H1 (cell line): ENCODE measurements at regions not wholly inside any gene's neighbourhood (a gene's known extent, or its start where the extent isn't known, plus 50 kb on each side); places are given as distances from the start of the nearest gene placed in this dataset.

Experiments
- BRCA1 ChIP-seq: IDR thresholded peaks from 2 replicates; pipeline ENCODE4 v1.6.1; 2012; ENCODE audit warnings: low read depth, low read length, improper control_type of control experiment
- CHD1 ChIP-seq: IDR thresholded peaks from 2 replicates; pipeline ENCODE4 v1.6.1; 2012; ENCODE audit warnings: low read depth, low read length, improper control_type of control experiment
- EP300 ChIP-seq, 2 experiments: IDR thresholded peaks; 1 replicate in 1 of 2; 2 replicates in 1 of 2; pipeline ENCODE4 v1.6.1; 2011 to 2012; ENCODE audit warnings: low read depth in 2 of 2, low read length in 2 of 2, mild to moderate bottlenecking in 2 of 2, borderline replicate concordance in 1 of 2, inconsistent platforms in 1 of 2, moderate library complexity in 1 of 2
- KDM1A ChIP-seq: fragments of 200-600, 300-600 bp; sonication (generic); IDR thresholded peaks from 2 replicates; pipeline ENCODE4 v1.7.1; 2016; ENCODE audit warnings: mild to moderate bottlenecking, low read length, borderline replicate concordance
- MAFK ChIP-seq: IDR thresholded peaks from 2 replicates; pipeline ENCODE4 v1.6.1; 2012; ENCODE audit warnings: low read depth, mild to moderate bottlenecking, improper control_type of control experiment, low read length
- PHF8 ChIP-seq: fragments of 200-600 bp; sonication (generic); conservative IDR thresholded peaks from 2 replicates; pipeline ENCODE4 v1.7.1; 2012; ENCODE audit warnings: low read depth, mild to moderate bottlenecking, inconsistent platforms, low read length, moderate library complexity
- SP2 ChIP-seq: IDR thresholded peaks from 2 replicates; pipeline ENCODE4 v1.6.1; 2012; ENCODE audit warnings: mild to moderate bottlenecking, low read length, inconsistent platforms
- SRF ChIP-seq: IDR thresholded peaks from 2 replicates; pipeline ENCODE4 v1.6.1; 2011; ENCODE audit warnings: mild to moderate bottlenecking, low read depth, low read length, moderate library complexity
- YY1 ChIP-seq: IDR thresholded peaks from 2 replicates; pipeline ENCODE4 v1.6.1; 2011; ENCODE audit warnings: low read depth, mild to moderate bottlenecking, low read length
- TF ChIP-seq, protein P1 (sequence below): fragments of 300-600 bp; sonication (generic); IDR thresholded peaks from 2 replicates; pipeline ENCODE4 v1.7.1; 2012; ENCODE audit warnings: low read length, moderate library complexity, mild to moderate bottlenecking, inconsistent platforms; ENCODE audit not compliant: insufficient replicate concordance
- TF ChIP-seq, protein P2 (sequence below): IDR thresholded peaks from 2 replicates; pipeline ENCODE4 v1.6.1; 2012; ENCODE audit warnings: low read length, inconsistent platforms

- TF ChIP-seq, protein P1, sequence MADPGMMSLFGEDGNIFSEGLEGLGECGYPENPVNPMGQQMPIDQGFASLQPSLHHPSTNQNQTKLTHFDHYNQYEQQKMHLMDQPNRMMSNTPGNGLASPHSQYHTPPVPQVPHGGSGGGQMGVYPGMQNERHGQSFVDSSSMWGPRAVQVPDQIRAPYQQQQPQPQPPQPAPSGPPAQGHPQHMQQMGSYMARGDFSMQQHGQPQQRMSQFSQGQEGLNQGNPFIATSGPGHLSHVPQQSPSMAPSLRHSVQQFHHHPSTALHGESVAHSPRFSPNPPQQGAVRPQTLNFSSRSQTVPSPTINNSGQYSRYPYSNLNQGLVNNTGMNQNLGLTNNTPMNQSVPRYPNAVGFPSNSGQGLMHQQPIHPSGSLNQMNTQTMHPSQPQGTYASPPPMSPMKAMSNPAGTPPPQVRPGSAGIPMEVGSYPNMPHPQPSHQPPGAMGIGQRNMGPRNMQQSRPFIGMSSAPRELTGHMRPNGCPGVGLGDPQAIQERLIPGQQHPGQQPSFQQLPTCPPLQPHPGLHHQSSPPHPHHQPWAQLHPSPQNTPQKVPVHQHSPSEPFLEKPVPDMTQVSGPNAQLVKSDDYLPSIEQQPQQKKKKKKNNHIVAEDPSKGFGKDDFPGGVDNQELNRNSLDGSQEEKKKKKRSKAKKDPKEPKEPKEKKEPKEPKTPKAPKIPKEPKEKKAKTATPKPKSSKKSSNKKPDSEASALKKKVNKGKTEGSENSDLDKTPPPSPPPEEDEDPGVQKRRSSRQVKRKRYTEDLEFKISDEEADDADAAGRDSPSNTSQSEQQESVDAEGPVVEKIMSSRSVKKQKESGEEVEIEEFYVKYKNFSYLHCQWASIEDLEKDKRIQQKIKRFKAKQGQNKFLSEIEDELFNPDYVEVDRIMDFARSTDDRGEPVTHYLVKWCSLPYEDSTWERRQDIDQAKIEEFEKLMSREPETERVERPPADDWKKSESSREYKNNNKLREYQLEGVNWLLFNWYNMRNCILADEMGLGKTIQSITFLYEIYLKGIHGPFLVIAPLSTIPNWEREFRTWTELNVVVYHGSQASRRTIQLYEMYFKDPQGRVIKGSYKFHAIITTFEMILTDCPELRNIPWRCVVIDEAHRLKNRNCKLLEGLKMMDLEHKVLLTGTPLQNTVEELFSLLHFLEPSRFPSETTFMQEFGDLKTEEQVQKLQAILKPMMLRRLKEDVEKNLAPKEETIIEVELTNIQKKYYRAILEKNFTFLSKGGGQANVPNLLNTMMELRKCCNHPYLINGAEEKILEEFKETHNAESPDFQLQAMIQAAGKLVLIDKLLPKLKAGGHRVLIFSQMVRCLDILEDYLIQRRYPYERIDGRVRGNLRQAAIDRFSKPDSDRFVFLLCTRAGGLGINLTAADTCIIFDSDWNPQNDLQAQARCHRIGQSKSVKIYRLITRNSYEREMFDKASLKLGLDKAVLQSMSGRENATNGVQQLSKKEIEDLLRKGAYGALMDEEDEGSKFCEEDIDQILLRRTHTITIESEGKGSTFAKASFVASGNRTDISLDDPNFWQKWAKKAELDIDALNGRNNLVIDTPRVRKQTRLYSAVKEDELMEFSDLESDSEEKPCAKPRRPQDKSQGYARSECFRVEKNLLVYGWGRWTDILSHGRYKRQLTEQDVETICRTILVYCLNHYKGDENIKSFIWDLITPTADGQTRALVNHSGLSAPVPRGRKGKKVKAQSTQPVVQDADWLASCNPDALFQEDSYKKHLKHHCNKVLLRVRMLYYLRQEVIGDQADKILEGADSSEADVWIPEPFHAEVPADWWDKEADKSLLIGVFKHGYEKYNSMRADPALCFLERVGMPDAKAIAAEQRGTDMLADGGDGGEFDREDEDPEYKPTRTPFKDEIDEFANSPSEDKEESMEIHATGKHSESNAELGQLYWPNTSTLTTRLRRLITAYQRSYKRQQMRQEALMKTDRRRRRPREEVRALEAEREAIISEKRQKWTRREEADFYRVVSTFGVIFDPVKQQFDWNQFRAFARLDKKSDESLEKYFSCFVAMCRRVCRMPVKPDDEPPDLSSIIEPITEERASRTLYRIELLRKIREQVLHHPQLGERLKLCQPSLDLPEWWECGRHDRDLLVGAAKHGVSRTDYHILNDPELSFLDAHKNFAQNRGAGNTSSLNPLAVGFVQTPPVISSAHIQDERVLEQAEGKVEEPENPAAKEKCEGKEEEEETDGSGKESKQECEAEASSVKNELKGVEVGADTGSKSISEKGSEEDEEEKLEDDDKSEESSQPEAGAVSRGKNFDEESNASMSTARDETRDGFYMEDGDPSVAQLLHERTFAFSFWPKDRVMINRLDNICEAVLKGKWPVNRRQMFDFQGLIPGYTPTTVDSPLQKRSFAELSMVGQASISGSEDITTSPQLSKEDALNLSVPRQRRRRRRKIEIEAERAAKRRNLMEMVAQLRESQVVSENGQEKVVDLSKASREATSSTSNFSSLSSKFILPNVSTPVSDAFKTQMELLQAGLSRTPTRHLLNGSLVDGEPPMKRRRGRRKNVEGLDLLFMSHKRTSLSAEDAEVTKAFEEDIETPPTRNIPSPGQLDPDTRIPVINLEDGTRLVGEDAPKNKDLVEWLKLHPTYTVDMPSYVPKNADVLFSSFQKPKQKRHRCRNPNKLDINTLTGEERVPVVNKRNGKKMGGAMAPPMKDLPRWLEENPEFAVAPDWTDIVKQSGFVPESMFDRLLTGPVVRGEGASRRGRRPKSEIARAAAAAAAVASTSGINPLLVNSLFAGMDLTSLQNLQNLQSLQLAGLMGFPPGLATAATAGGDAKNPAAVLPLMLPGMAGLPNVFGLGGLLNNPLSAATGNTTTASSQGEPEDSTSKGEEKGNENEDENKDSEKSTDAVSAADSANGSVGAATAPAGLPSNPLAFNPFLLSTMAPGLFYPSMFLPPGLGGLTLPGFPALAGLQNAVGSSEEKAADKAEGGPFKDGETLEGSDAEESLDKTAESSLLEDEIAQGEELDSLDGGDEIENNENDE: no peak
- TF ChIP-seq PHF8 (no peak), YY1 (no peak), EP300 (IDR thresholded peaks at IDR 0.05; ENCODE audit: borderline replicate concordance in 1 of 2, low read depth in 2 of 2, low read length in 2 of 2) (no peak), BRCA1 (no peak), KDM1A (no peak), CHD1 (no peak), MAFK (no peak), SP2 (no peak), SRF (no peak)
- TF ChIP-seq, protein P2, sequence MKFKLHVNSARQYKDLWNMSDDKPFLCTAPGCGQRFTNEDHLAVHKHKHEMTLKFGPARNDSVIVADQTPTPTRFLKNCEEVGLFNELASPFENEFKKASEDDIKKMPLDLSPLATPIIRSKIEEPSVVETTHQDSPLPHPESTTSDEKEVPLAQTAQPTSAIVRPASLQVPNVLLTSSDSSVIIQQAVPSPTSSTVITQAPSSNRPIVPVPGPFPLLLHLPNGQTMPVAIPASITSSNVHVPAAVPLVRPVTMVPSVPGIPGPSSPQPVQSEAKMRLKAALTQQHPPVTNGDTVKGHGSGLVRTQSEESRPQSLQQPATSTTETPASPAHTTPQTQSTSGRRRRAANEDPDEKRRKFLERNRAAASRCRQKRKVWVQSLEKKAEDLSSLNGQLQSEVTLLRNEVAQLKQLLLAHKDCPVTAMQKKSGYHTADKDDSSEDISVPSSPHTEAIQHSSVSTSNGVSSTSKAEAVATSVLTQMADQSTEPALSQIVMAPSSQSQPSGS: no peak
These were observed 1192.2 kb downstream of the PCDH17 start (continued) for GRCh38 chr13:58823701-58824100.
